Astrocyte (in vitro differentiated cells and primary cell): ENCODE measurements at regions not wholly inside any gene's neighbourhood (a gene's known extent, or its start where the extent isn't known, plus 50 kb on each side); places are given as distances from the start of the nearest gene placed in this dataset.

Experiments
- CTCF ChIP-seq: IDR thresholded peaks from 2 replicates; pipeline ENCODE4 v1.5.1; 2011; ENCODE audit warnings: low read depth, mild to moderate bottlenecking, inconsistent platforms, low read length, moderate library complexity; ENCODE audit not compliant: insufficient read depth
- EZH2 ChIP-seq: IDR thresholded peaks from 2 replicates; pipeline ENCODE4 v1.6.1; 2012; ENCODE audit warnings: mild to moderate bottlenecking, low read length, inconsistent platforms; ENCODE audit not compliant: insufficient read depth

- TF ChIP-seq CTCF (no peak), EZH2 (no peak)
Measured at GRCh38 chr6:133159255-133159795, 81.8 kb upstream of the EYA4 start.
